Ishikawa (cell line): ENCODE measurements at regions not wholly inside any gene's neighbourhood (a gene's known extent, or its start where the extent isn't known, plus 50 kb on each side); places are given as distances from the start of the nearest gene placed in this dataset.

ENCODE experiments used
- CEBPB ChIP-seq: IDR thresholded peaks from 2 replicates; pipeline ENCODE4 v1.6.1; 2012
- CREB1 ChIP-seq: IDR thresholded peaks from 2 replicates; pipeline ENCODE4 v1.6.1; 2012; ENCODE audit warnings: low read depth
- EGR1 ChIP-seq: IDR thresholded peaks from 2 replicates; pipeline ENCODE4 v1.6.1; 2012
- EP300 ChIP-seq: IDR thresholded peaks from 2 replicates; pipeline ENCODE4 v1.6.1; 2012; ENCODE audit warnings: borderline replicate concordance
- NFIC ChIP-seq: IDR thresholded peaks from 2 replicates; pipeline ENCODE4 v1.6.1; 2012
- RAD21 ChIP-seq: IDR thresholded peaks from 2 replicates; pipeline ENCODE4 v1.6.1; 2012; ENCODE audit warnings: low read depth
- TAF1 ChIP-seq: IDR thresholded peaks from 2 replicates; pipeline ENCODE4 v1.6.1; 2012; ENCODE audit warnings: low read depth, mild to moderate bottlenecking
- TCF12 ChIP-seq: IDR thresholded peaks from 2 replicates; pipeline ENCODE4 v1.6.1; 2012; ENCODE audit warnings: low read depth
- YY1 ChIP-seq: IDR thresholded peaks from 2 replicates; pipeline ENCODE4 v1.6.1; 2012; ENCODE audit warnings: low read depth
- TF ChIP-seq, protein P1 (sequence below): IDR thresholded peaks from 2 replicates; pipeline ENCODE4 v1.6.1; 2012
- TF ChIP-seq, protein P2 (sequence below): IDR thresholded peaks from 2 replicates; pipeline ENCODE4 v1.6.1; 2012; ENCODE audit warnings: low read depth, mild to moderate bottlenecking

DNA sequence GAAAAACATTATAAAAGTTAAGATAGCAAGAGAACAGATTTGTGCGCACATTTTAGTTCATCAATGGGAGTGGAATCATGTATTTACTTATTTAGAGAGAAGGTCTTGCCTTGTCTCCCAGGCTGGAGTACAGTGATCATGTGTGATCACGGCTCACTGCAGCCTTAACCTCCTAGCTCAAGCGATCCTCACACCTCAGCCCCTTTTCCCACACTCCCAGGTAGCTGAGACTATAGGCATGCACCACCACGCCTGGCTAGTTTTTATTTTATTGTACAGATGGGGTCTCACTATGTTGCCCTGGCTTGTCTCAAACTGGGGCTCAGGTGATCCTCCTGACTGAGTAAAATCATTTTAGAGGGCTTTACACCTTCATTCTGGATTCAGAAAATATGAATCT lies 72.3 kb upstream of the ADGRF1 start:
- TF ChIP-seq EGR1 = no peak
- TF ChIP-seq, protein P1, sequence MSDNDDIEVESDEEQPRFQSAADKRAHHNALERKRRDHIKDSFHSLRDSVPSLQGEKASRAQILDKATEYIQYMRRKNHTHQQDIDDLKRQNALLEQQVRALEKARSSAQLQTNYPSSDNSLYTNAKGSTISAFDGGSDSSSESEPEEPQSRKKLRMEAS = no peak
- TF ChIP-seq EP300 = no peak
- TF ChIP-seq, protein P2, sequence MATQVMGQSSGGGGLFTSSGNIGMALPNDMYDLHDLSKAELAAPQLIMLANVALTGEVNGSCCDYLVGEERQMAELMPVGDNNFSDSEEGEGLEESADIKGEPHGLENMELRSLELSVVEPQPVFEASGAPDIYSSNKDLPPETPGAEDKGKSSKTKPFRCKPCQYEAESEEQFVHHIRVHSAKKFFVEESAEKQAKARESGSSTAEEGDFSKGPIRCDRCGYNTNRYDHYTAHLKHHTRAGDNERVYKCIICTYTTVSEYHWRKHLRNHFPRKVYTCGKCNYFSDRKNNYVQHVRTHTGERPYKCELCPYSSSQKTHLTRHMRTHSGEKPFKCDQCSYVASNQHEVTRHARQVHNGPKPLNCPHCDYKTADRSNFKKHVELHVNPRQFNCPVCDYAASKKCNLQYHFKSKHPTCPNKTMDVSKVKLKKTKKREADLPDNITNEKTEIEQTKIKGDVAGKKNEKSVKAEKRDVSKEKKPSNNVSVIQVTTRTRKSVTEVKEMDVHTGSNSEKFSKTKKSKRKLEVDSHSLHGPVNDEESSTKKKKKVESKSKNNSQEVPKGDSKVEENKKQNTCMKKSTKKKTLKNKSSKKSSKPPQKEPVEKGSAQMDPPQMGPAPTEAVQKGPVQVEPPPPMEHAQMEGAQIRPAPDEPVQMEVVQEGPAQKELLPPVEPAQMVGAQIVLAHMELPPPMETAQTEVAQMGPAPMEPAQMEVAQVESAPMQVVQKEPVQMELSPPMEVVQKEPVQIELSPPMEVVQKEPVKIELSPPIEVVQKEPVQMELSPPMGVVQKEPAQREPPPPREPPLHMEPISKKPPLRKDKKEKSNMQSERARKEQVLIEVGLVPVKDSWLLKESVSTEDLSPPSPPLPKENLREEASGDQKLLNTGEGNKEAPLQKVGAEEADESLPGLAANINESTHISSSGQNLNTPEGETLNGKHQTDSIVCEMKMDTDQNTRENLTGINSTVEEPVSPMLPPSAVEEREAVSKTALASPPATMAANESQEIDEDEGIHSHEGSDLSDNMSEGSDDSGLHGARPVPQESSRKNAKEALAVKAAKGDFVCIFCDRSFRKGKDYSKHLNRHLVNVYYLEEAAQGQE = no peak
- TF ChIP-seq RAD21 = no peak
- TF ChIP-seq TAF1 = no peak
- no peak for TF ChIP-seq TCF12
- no peak for TF ChIP-seq YY1
- no peak for TF ChIP-seq CREB1
- TF ChIP-seq CEBPB = no peak
- TF ChIP-seq NFIC = no peak
